ENCODE measurements at regions not wholly inside any gene's neighbourhood (a gene's known extent, or its start where the extent isn't known, plus 50 kb on each side); places are given as distances from the start of the nearest gene placed in this dataset.

- TF ChIP-seq CTCF (IDR thresholded peaks at IDR 0.05) = no peak
- no peak for TF ChIP-seq POLR2AphosphoS5 (IDR thresholded peaks at IDR 0.05; ENCODE audit: low read depth, low read length)
- no peak for TF ChIP-seq REST (IDR thresholded peaks at IDR 0.05; ENCODE audit: insufficient read depth in 1 of 2, low read depth in 2 of 2, low read length in 1 of 2)
Measured at GRCh38 chr3:104566054-104566453, 800.7 kb upstream of the ALCAM start.
